Effector memory CD8-positive, alpha-beta T cell (primary cell): ENCODE measurements at regions not wholly inside any gene's neighbourhood (a gene's known extent, or its start where the extent isn't known, plus 50 kb on each side); places are given as distances from the start of the nearest gene placed in this dataset.

Experiments
- ATAC-seq: fragments of 150-1000 bp; cut with Tn5 transposase; replicated peaks from 2 replicates; pipeline ENCODE4 v1.10.0; 2021; ENCODE audit warnings: mild to moderate bottlenecking, moderate library complexity
- DNase-seq, 3 experiments: peaks; one replicate each; pipeline ENCODE4 v3.0.0; 2021
- H3K27ac Mint-ChIP-seq, 2 donors: one replicate each; pipeline ENCODE4 v1.8.0; 2022; ENCODE audit warnings: mild to moderate bottlenecking in 2 of 2, mixed read lengths in 2 of 2, moderate library complexity in 2 of 2
- H3K27me3 Mint-ChIP-seq, 2 donors: one replicate each; pipeline ENCODE4 v1.8.0; 2022; ENCODE audit warnings: mixed read lengths in 2 of 2
- H3K36me3 Mint-ChIP-seq: one replicate; pipeline ENCODE4 v1.8.0; 2022; ENCODE audit warnings: mild to moderate bottlenecking, moderate library complexity, mixed read lengths; ENCODE audit not compliant: insufficient read depth
- H3K4me1 Mint-ChIP-seq, 2 donors: one replicate each; pipeline ENCODE4 v1.8.0; 2022; ENCODE audit warnings: low read depth in 2 of 2, mixed read lengths in 2 of 2
- H3K4me3 Mint-ChIP-seq, 2 donors: one replicate each; pipeline ENCODE4 v1.8.0; 2022; ENCODE audit warnings: mild to moderate bottlenecking in 2 of 2, mixed read lengths in 2 of 2, moderate library complexity in 2 of 2
- H3K9me3 Mint-ChIP-seq, 2 donors: one replicate each; pipeline ENCODE4 v1.8.0; 2022; ENCODE audit warnings: mixed read lengths in 2 of 2

DNA sequence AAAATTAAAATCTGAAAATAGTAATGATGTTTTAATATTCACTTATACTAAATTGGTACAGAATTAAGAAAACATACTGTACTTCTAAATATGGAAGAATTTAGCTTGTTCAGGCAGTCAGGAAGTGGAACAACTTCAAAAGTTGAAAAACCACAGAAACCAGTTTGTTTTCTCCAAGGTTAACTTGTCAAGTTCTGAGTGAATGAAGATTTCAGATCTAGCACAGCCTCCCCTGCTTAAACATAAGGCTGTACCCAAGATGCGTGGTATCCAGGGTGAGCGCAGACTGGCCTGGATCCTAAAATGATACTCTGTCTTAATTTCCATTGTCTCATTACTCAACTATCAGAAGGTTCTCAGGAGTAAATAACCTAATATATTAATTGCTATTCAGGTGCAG is 730.7 kb upstream of the KIF2B start:
- H3K4me3 Mint-ChIP-seq: no peak overlapping the region
- no peak overlapping the region for H3K27ac Mint-ChIP-seq
- no peaks in the 10 kb centered on the region for H3K27me3 Mint-ChIP-seq
- DNase-seq (no peak), ATAC-seq (no peak)
- peaks cover 4 to 14% of the 10 kb centered on the region in 2 donors for H3K9me3 Mint-ChIP-seq
- H3K4me1 Mint-ChIP-seq: no peaks in the 10 kb centered on the region
- H3K36me3 Mint-ChIP-seq: no peaks in the 10 kb centered on the region

DNA sequence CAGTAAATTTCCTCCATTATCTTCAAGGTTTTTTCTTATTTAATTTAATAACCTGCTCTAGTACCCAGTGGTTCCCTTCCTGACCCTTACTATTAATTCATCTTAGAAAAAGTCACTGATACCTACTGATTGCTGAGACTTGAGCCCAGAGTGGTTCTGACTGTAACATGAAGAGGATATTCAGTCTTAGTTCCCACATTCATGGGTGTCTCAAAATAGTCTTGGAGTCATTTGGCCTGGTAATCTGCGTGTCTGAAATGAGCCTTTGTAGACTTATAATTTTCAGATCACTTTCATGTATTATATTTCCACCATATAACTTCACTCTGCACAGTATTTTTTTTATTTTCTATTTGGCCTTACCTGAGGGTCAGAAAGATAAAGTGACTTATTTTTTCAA is 732.0 kb upstream of the KIF2B start:
- H3K36me3 Mint-ChIP-seq: no peaks in the 10 kb centered on the region
- no peaks in the 10 kb centered on the region for H3K27me3 Mint-ChIP-seq
- H3K9me3 Mint-ChIP-seq: peaks cover 6 to 16% of the 10 kb centered on the region in 2 donors
- no peaks in the 10 kb centered on the region for H3K4me1 Mint-ChIP-seq
- DNase-seq (no peak), ATAC-seq (no peak)
- H3K4me3 Mint-ChIP-seq: no peak overlapping the region
- no peak overlapping the region for H3K27ac Mint-ChIP-seq

DNA sequence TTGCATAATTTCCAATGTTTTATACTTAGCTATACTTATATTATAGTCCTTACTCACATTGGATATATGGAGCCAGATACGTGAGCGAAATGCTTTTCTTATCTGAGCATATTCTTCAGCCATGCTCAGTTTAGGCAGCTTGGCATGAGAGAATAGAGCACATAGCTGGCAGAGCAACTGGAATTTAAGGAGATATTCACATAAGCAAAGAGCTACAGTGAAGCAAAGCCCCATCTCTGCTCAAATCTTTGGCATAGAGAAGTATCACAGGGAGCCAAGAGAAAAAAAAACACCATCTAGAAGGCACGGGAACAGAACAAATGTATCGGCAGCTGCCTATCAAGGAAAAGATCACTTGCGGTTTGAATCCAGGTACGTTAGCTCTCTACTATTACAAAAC is 734.2 kb upstream of the KIF2B start:
- no peak overlapping the region for H3K4me3 Mint-ChIP-seq
- H3K27me3 Mint-ChIP-seq: no peaks in the 10 kb centered on the region
- DNase-seq (no peak), ATAC-seq (no peak)
- H3K27ac Mint-ChIP-seq: no peak overlapping the region
- no peaks in the 10 kb centered on the region for H3K36me3 Mint-ChIP-seq
- H3K4me1 Mint-ChIP-seq: no peaks in the 10 kb centered on the region
- H3K9me3 Mint-ChIP-seq: peaks cover 6 to 24% of the 10 kb centered on the region in 2 donors

DNA sequence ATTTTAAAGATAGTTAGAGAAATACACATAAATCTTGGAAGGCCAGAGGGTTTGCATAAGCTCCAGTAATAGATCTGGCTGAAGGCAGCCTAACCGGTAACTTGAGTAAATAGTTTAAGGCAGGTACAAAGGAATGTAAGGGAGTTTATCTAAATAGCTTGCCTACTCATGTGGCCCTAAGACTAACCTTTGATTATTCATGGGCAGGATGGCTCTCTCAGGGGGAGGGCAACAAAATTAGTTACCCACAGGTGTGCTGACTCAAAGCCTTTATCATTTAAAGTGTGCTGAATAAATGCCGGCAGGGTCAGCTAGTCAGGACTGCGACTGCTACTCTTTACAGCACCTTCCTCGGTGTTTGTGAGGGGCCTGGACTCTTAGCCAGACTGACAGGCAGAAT is 761.3 kb upstream of the KIF2B start:
- no peaks in the 10 kb centered on the region for H3K27me3 Mint-ChIP-seq
- no peak overlapping the region for H3K27ac Mint-ChIP-seq
- DNase-seq (no peak), ATAC-seq (no peak)
- H3K36me3 Mint-ChIP-seq: no peaks in the 10 kb centered on the region
- H3K9me3 Mint-ChIP-seq: peaks cover 14 to 23% of the 10 kb centered on the region in 2 donors
- no peaks in the 10 kb centered on the region for H3K4me1 Mint-ChIP-seq
- H3K4me3 Mint-ChIP-seq: no peak overlapping the region

DNA sequence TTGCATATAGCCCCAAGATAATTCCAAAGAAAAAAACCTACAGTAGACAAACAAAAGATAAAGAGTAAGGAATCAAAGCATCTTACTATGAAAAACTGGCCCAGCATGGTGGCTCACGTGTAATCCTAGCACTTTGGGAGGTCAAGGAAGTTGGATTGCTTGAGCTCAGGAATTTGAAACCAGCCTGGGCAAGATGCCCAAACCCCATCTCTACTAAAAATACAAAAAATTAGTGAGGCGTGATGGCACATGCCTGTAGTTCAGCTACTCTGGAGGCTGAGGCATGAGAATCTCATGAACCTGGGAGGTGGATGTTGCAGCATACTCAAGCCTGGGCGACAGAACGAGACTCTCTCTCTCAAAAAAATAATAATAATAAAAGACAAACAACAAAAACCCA is 764.7 kb upstream of the KIF2B start:
- H3K4me3 Mint-ChIP-seq: no peak overlapping the region
- no peak for ATAC-seq
- no peak for DNase-seq
- no peak overlapping the region for H3K27ac Mint-ChIP-seq
- no peaks in the 10 kb centered on the region for H3K27me3 Mint-ChIP-seq
- H3K4me1 Mint-ChIP-seq: no peaks in the 10 kb centered on the region
- peaks cover 14% of the 10 kb centered on the region in 2 donors for H3K9me3 Mint-ChIP-seq
- H3K36me3 Mint-ChIP-seq: no peaks in the 10 kb centered on the region

DNA sequence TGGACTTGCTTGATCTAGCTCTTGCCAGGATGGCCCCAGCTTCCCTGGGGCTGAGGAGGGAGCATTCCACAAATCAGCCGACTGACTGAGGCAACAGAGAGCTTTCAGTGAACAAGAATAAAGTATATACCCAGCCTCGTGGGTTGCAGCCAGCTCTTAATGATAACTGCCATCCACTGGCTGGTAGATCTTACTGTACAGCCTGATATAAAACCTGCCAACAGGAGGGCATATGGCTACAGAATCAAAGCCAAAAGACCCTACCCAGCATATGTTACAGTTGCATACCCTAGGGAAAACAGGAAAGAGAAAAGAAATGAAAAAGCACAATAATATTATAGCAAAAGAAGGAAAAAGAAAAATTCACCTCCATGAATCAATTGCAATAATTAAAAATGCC is 775.9 kb upstream of the KIF2B start:
- Mint-ChIP-seq H3K27ac (no peak overlapping the region), H3K36me3 (no peaks in the 10 kb centered on the region), H3K4me1 (no peaks in the 10 kb centered on the region), H3K4me3 (no peak overlapping the region), H3K27me3 (no peaks in the 10 kb centered on the region), H3K9me3 (peaks cover 0 to 10% of the 10 kb centered on the region in 2 donors)
- DNase-seq: no peak
- no peak for ATAC-seq

DNA sequence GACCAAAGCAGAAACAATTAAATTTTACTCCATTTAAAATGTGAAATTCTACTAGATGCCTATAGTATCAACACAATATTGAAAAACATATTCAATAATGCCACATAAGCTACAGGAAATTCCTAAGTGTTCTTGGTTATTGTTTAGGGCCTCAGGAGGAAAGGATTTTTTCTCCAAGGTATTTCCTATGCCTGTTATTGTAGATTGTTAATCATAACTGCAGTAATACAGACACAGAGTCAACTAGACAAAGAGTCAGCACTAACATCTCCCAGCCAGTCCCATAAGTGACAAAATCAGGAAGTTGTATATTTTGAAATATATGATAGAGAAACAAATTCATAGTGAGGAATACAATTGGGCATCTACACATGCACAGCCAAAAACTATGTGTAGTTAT is 782.7 kb upstream of the KIF2B start:
- Mint-ChIP-seq H3K4me3 (no peak overlapping the region), H3K4me1 (no peaks in the 10 kb centered on the region), H3K27ac (no peak overlapping the region), H3K36me3 (no peaks in the 10 kb centered on the region), H3K27me3 (no peaks in the 10 kb centered on the region), H3K9me3 (peaks cover 4 to 6% of the 10 kb centered on the region in 2 donors)
- ATAC-seq (no peak), DNase-seq (no peak)

DNA sequence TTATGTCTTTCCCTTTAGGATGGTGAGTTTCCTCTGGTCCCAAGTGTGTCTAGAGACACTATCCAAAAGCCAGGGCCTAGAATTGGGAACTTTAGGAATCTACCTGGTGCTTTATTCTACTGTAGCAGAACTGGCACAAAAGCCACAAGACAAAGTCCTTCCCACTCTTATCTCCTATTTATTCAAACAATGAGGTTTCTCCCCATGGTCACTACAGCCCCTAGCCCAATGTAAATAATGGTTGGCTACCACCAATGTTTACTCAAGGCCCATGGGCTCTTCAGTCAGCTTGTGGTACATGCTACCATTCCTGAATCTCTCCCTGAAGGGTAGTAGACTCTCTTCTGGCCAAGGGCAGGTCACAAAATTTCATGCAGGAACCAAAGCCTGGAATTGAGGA is 789.4 kb upstream of the KIF2B start:
- DNase-seq (no peak), ATAC-seq (no peak)
- H3K4me1 Mint-ChIP-seq: no peaks in the 10 kb centered on the region
- H3K27ac Mint-ChIP-seq: no peak overlapping the region
- no peaks in the 10 kb centered on the region for H3K36me3 Mint-ChIP-seq
- H3K4me3 Mint-ChIP-seq: no peak overlapping the region
- H3K9me3 Mint-ChIP-seq: peaks cover 6 to 16% of the 10 kb centered on the region in 2 donors
- no peaks in the 10 kb centered on the region for H3K27me3 Mint-ChIP-seq

DNA sequence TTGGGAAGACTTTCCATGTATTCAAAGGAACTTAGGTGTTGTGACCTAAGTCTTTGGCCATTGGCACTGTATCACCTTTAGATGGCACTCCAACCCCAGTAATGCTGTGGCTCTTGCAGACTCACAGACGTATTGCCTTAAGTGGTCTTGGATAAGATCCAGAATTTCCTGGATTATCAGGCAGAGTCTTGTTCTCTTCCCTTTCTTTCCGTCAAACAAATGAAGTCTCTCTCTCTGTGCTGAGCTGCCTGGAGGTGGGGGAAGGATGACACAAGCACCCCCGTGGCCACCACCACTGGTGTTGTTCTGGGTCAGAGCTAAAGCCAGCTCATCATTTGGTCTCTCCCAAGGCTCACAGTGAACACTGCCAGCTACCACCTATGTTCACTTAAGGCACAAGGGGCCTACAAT is 789.9 kb upstream of the KIF2B start:
- peaks cover 10 to 21% of the 10 kb centered on the region in 2 donors for H3K9me3 Mint-ChIP-seq
- H3K27ac Mint-ChIP-seq: no peak overlapping the region
- no peaks in the 10 kb centered on the region for H3K27me3 Mint-ChIP-seq
- no peaks in the 10 kb centered on the region for H3K4me1 Mint-ChIP-seq
- H3K4me3 Mint-ChIP-seq: no peak overlapping the region
- ATAC-seq (no peak), DNase-seq (no peak)
- no peaks in the 10 kb centered on the region for H3K36me3 Mint-ChIP-seq

DNA sequence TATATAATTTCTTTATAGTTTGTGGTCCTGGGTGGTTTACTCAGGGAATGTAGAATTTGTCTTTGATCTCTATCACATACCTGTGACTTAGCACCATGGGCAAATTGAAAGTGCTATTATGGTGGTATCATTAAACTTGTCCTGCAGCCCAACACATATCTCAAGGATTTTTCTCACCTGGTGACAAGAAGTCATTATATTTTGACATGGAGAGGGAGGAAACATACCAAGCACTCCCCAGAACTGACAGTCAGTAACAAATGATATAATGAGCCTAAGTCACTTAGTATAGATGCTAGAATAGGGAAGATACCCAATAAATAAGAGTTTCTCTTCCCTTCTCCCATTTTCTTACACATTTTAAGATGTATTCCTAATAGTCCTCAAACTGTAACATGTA is 805.5 kb upstream of the KIF2B start:
- Mint-ChIP-seq H3K9me3 (peaks cover 0 to 9% of the 10 kb centered on the region in 2 donors), H3K4me1 (no peaks in the 10 kb centered on the region)
- no peak for ATAC-seq

DNA sequence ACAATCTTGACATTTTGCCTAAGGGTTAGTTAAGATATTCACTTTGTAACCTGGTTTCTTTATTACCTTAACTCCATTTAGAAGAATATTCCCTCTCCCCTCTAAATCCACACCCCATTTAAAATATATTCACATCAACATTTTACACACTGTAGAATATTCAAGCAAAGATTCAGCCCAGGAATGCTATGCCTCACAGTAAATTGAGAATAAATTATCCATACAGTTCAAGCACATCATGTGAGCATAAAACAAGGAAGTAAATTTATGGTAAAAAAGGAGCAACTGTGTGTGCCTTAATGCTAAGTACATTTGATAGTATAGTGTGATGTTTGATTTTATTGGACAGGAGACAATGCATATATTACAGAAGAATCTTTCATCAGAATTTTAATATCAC is 806.6 kb upstream of the KIF2B start:
- no peaks in the 10 kb centered on the region for H3K4me1 Mint-ChIP-seq
- no peak overlapping the region for H3K27ac Mint-ChIP-seq
- no peaks in the 10 kb centered on the region for H3K36me3 Mint-ChIP-seq
- ATAC-seq: no peak
- H3K4me3 Mint-ChIP-seq: no peak overlapping the region
- no peaks in the 10 kb centered on the region for H3K27me3 Mint-ChIP-seq
- H3K9me3 Mint-ChIP-seq: peaks cover 0 to 11% of the 10 kb centered on the region in 2 donors
- DNase-seq: no peak

More for the DNA sequence above, 805.5 kb upstream of the KIF2B start:
- no peak for DNase-seq
- H3K27me3 Mint-ChIP-seq: no peaks in the 10 kb centered on the region
- no peak overlapping the region for H3K4me3 Mint-ChIP-seq
- H3K36me3 Mint-ChIP-seq: no peaks in the 10 kb centered on the region
- no peak overlapping the region for H3K27ac Mint-ChIP-seq

DNA sequence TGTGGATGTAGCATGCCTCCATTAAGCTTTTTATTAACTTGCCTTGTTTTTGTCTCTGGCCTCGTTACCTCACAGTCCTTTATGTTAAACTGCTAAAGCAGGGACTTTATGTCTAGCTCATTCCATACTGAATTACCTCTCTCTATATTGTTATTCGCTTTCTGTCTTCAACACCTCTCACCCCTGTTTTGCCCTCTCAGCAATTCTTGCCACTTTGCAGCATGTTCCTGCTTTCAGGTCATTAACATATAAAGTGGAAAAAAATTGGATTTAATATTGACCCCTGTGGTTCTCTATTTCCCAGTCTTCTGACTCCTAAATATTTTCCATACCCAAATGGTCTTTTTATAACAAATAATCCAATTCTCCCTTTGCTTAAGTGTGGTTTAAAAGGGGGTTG is 810.4 kb upstream of the KIF2B start:
- peaks cover 0 to 8% of the 10 kb centered on the region in 2 donors for H3K9me3 Mint-ChIP-seq
- ATAC-seq (no peak), DNase-seq (no peak)
- no peak overlapping the region for H3K4me3 Mint-ChIP-seq
- no peak overlapping the region for H3K27ac Mint-ChIP-seq
- H3K27me3 Mint-ChIP-seq: no peaks in the 10 kb centered on the region
- H3K36me3 Mint-ChIP-seq: no peaks in the 10 kb centered on the region
- H3K4me1 Mint-ChIP-seq: no peaks in the 10 kb centered on the region

DNA sequence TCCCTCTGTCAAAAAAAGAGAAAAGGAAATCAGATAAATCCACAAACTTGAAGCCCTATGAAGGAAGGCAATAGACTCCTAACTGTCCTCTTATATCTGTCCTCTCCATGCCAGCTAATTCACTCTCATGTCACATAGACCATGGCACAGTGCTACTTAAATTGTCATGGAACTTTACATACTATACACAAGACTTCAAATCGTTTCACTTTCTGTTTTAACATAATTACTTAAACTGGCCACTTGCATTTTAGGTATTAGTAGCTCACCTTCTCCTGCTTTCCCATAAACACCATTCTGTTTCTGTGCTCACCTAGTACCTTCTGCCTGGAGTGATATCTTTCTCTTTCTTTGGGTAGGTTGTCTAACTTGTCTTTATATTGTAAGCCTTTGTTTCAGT is 816.7 kb upstream of the KIF2B start:
- no peak for DNase-seq
- Mint-ChIP-seq H3K27ac (no peak overlapping the region), H3K4me3 (no peak overlapping the region), H3K4me1 (no peaks in the 10 kb centered on the region), H3K27me3 (no peaks in the 10 kb centered on the region), H3K36me3 (no peaks in the 10 kb centered on the region), H3K9me3 (peaks cover 7 to 8% of the 10 kb centered on the region in 2 donors)
- ATAC-seq: no peak

DNA sequence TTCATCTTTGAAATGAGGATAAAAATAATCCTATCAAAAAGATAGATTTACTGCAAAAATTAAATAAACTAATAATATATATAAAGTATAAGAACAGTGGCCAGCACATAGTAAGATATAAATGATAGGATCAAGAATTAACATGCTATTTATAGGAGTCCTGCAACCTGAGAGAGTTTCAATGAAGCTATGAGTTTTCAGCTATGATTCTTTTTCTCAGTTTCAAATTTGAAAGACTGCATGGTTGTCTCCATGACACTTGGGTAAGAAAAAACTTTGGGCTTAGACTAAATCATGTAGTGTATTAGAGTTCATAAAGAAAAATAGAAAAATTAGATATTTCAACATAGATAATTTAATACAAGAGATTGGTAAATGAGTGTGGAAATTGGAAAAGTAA is 817.8 kb upstream of the KIF2B start:
- no peak overlapping the region for H3K27ac Mint-ChIP-seq
- H3K4me1 Mint-ChIP-seq: no peaks in the 10 kb centered on the region
- no peak overlapping the region for H3K4me3 Mint-ChIP-seq
- no peak for DNase-seq
- H3K36me3 Mint-ChIP-seq: no peaks in the 10 kb centered on the region
- H3K27me3 Mint-ChIP-seq: no peaks in the 10 kb centered on the region
- peaks cover 7 to 14% of the 10 kb centered on the region in 2 donors for H3K9me3 Mint-ChIP-seq
- ATAC-seq: no peak

DNA sequence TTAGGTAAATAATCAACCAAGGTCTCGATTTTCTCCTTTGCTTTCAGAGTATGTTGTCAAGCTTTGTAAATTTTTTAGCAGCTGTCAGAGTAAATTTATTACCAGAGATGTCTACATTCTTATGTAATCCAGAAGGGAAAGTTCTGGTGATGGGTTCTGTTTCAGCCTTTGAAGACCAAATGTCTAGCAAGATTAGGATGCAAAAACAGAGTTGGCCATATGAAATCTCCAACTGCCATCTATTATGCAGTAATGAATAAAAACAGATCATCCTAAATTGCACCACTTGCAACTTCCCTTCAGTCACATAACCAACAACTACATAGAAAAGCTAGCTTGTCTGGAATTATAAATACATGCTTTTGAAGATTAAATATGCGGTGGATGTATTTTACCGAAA is 826.8 kb upstream of the KIF2B start:
- ATAC-seq (no peak), DNase-seq (no peak)
- H3K27me3 Mint-ChIP-seq: no peaks in the 10 kb centered on the region
- peaks cover 12 to 21% of the 10 kb centered on the region in 2 donors for H3K9me3 Mint-ChIP-seq
- H3K4me1 Mint-ChIP-seq: no peaks in the 10 kb centered on the region
- H3K4me3 Mint-ChIP-seq: no peak overlapping the region
- H3K36me3 Mint-ChIP-seq: no peaks in the 10 kb centered on the region
- no peak overlapping the region for H3K27ac Mint-ChIP-seq
